HG03175 (cell line): ENCODE measurements at regions not wholly inside any gene's neighbourhood (a gene's known extent, or its start where the extent isn't known, plus 50 kb on each side); places are given as distances from the start of the nearest gene placed in this dataset.
"Not testable (repeated sequence)": the region's sequence is repeated elsewhere in the genome, so short reads cannot be mapped to it uniquely, and the experiment has no call there.

ENCODE experiments used
- ATAC-seq: cut with Tn5 transposase; IDR thresholded peaks from one replicate; pipeline ENCODE4 v1.9.1; 2021; ENCODE audit warnings: mild to moderate bottlenecking, moderate library complexity; ENCODE audit not compliant: unreplicated experiment

DNA sequence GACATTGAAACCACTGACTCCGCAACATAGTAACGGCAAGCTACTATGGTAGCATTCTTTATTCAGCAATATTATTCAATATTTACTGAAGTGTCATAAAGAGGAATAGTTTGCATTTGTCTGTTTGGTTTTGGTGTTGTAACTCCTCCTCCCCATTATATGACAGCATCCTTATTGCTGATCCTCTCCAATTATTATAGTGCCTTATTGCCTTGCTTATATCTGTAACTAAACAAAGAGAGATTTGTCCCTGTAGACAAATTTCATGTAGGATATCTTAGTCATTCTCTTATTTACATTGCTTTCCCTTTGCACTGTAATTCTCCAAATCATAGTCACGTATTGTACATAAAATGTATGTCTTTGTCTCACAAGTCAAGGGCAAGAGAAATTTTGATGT is 1041.2 kb upstream of the ZEB2 start:
- no peak for ATAC-seq

DNA sequence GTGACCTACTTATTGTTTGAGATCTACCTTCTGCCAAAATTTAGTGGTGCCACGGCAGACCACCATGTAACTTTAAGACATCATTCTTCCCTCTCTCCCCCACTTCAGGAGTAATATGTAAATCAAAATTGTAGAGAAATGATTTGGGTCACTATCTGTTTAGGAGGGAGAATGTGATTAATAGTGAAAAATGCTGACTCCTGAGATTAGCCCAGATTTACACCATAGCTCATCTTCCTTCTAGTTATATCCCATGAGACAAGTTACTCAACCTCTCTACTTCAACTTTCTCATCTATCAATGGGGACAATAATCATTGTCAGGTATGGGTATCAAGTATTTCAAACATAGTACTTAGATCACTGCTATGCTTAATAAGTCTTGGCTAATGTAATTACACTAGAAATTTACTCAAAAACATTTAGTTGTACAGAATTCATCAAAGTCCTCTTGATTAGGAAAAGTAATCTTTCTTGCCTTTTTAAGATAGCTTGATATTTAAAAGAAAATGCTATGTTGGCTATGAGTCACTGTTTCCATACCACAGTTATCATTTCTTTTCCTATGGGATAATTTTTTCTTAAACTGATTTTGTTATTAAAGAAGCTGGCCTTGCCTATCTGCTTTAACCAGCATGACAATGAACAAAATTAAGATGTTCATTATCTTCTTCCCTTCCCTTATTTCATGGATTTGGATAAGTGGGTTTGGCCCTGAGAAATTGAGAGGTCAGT is 1038.9 kb upstream of the ZEB2 start:
- ATAC-seq: no peak

DNA sequence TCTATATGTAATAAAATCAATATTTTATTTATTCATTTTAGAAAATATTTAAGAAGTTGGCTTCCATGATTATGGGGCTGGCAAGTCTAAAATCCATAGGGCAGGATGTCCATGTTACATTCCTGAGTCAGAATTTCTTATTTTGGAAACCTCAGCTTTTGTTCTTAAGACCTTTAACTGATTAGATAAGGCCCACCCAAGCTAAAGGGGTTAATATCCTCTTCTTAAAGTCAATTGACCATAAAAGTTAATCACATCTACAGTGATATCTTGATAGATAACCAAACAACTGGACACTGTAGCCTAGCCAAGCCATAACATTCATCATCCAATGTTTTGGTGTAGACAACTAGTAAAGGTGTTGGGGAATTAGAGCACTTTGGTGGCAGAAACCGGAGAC is 1035.4 kb upstream of the ZEB2 start:
- ATAC-seq: no peak

DNA sequence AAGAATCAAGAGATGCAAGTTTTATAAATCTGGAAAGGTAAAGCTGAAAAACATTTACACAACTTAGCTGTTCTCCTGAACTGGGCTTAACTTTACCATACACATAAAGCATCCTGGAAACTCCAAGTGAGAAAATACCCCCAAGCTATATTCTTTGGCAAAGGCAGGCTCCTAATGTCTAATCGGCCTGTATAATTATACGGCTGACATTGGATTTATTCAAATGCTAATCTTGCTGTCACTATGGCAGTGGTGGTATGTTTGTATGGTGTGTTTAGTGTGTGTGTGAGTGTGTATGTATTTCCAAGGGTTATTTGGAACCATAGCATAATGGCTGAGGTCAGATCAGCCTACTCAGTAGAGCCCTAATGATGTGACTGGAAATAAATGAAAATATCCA is 1031.8 kb upstream of the ZEB2 start:
- no peak for ATAC-seq

DNA sequence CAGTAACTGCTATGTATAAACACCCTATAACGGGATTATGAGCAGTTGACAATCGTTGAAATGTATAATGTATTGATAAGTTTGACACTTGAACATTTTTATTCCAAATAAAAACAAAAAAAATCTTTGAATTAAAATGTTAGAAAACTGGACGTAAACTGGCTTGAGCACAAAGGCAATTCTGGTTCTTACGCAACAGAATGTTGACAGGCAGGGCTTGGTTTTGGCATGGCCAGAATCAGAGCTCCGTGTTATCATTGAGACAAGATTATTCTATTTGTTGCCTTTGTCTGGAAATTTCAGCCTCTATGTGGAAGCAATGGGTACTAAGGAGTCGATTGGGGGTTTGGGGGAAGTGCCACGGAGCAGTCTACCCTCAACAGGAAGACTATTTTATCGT is 1028.6 kb upstream of the ZEB2 start:
- no peak for ATAC-seq

DNA sequence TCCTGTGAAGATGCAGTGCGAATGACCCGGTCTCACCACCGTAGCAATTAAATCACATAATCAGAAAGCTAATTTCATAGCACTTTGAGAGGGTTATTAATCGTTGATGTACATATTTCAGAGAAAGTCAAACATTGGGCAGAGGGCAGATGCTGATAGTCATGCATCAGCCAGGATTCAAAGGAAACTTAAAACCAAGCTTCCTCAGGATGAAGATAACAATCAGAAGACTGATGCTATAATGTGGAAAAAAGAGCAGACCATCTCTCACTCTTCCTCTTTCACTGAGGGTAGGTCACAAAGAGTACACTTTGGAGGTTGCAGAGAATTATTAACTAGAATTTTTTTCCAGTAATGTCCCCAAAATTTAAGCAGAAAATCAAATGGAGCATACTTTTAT is 1027.7 kb upstream of the ZEB2 start:
- no peak for ATAC-seq

DNA sequence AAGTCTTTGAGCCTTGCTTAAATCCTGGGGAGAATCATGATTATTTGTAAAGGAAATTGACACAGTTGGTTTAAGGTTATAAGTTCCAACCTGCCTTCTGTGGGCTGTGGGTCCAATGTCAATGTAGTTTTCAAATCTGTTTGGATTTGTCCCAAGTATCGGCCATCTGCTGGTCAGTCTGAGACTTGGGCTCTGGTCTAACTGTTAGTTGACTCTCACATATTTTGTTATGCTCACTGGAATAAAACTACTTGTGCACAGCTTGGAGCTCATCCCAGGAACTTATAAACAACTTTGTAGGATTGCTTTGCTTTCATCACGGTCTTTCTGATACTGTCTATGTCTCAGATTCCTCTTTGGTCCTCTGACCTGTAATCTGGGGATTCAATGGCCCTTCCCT is 1026.2 kb upstream of the ZEB2 start:
- ATAC-seq: no peak

DNA sequence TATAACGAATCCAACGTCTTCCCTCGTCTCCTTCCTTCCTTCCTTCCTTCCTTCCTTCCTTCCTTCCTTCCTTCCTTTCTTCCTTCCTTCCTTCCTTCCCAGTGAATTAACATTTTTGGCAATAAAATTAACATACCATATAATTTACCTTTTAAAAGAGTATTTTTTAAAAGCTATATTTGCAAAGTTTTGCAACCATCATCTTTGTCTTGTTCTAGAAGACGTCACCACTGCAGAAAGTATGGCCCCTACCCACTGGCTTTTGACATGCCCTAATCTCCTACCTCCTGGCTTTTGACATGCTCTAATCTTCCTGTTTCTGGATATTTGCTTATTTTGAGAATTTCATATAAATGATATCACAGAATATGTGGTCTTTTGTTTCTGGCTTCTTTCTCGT is 1023.9 kb upstream of the ZEB2 start:
- no peak for ATAC-seq

DNA sequence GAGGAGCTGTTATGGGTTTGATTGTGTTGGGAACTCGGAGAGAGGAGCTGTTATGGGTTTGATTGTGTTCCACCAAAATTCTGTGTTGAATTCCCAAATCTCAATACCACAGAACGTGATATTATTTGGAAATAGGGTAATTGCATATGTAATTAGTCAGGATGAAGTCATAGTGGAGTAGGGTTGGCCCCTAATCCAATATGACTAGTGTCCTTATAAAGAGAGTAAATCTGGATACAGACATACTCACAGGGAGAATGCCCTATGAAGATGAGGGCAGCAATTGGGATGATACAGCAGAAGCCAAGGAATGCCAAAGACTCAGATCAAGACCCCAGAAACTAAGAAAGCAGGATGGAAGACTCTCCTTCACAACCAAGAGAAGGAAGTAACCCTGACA is 1023.2 kb upstream of the ZEB2 start:
- no peak for ATAC-seq

DNA sequence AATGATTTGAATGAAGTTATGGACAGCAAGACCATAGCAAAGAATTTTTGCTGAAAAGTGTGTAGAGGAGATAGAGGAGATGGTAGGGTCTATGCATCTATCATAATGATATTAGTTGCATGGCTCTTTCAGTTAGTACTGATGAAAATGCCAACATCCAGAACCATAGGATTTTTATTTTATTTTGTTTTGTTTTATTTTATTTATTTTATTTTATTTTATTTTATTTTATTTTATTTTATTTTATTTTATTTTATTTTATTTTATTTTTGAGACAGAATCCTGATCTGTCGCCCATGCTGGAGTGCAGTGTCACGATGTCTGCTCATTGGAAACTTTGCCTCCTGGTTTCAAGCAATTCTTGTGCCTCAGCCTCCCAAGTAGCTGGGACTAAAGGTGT is 1021.1 kb upstream of the ZEB2 start:
- no peak for ATAC-seq

DNA sequence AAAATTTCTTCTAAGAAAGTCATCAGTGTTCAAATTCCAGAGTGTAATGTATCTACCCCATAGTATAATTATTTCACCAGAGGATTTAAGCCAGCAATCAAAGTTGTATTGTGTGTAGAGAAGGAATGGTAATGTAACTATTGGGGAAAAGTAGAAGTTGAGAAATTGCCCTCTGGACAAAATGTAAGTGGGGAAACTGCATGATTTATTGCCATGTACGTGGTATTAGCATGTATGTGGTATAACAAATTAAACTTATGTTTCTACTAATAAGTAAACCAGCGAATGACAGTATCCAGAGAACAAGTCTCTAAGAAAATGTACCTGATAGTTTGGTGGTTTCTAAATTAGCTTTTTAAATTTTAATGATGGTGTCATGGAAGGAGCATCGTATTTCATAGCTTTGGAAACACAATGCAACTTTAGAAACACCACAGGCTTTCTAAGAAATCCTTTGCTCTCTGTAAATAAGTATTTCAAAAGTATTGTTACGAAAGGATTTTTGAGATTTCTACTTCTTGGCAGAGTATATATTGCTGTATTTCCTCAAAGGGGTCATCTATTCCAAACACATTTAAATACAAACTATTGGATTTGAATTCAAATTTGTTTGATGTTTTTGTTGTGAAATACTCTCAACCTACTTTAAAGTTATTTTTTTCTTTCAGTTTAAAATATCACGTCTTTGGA is 1018.9 kb upstream of the ZEB2 start:
- no peak for ATAC-seq

DNA sequence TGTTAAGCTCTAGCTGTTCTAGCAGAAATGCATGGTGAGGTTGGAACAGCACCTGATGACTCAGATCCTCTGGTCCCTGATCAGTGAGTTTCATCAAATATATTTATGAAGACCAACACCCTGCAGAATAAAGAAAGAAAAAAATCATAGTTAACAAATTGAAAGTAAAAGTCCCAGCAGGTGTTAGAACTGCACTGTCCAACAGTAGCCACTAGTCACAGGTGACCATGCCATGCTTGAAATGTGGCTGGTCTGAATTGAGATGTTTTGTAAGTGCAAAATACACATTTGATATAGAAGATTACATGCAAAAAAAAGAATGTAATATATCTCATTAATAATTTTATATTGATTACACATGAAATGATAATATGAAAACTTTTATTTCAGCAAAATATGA is 1010.7 kb upstream of the ZEB2 start:
- ATAC-seq: peak; percentile 59

DNA sequence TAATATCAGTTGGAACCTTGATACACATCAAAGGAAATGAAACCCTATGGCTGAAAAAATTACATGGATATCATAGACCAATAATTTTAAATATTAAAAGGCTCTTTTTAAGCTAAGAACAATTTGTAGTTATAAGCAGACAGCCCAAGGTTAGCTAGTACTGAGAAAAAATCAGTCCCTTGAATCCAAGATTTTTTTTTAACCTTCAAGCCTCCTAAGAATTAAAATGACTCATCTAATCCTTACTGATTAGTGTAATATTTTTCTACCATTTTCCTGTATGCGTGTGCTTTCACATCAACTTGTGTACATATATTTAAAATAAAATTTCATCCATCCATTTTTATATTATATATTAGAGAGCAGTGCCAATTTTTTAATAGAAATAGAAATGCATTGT is 1004.9 kb upstream of the ZEB2 start:
- ATAC-seq: no peak

DNA sequence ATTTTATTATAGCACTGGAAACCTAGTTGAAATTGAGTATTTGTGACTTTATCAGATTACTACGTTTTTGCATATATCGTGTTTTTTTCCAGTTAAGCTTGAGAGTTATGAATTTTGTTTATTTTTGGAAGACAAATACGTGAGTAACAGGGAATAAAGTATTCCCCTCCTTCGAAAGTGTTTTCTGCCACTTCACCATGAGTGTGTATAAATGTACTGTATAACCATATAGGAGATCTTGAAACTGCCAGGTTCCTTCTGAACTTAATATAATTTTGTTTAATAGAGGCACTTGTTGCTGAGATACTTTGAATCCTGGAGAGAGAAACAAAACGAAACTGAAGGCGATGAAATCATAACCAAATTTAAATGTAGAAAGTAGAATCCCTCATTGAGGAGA is 1004.4 kb upstream of the ZEB2 start:
- no peak for ATAC-seq

DNA sequence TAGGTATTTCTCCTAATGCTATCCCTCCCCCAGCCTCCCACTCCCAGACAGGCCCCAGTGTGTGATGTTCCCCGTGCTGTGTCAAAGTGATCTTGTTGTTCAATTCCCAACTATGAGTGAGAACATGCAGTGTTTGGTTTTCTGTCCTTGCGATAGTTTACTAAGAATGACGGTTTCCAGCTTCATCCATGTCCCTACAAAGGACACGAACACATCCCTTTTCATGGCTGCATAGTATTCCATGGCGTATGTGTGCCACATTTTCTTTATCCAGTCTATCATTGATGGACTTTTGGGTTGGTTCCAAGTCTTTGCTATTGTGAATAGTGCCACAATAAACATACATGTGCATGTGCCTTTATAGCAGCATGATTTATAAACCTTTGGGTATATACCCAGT is 999.3 kb upstream of the ZEB2 start:
- not testable (repeated sequence) for ATAC-seq

DNA sequence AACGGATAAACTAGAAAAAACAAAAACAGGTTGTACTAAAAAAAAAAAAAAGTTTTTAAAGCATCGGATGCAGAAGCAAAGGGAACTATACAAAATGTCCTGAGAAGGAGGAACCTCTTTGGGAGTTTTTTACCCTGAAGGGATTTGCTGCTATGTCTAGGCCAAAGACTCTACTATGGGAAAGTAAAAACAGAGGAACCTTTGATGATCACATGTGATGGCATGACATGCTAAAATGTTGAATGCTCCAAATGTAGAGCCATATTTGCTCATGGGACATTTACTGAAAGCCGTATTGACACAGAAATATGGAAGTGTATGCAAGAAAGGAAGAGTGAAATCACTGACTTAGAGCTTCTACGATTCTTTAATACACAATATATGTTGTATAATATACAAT is 992.0 kb upstream of the ZEB2 start:
- no peak for ATAC-seq

DNA sequence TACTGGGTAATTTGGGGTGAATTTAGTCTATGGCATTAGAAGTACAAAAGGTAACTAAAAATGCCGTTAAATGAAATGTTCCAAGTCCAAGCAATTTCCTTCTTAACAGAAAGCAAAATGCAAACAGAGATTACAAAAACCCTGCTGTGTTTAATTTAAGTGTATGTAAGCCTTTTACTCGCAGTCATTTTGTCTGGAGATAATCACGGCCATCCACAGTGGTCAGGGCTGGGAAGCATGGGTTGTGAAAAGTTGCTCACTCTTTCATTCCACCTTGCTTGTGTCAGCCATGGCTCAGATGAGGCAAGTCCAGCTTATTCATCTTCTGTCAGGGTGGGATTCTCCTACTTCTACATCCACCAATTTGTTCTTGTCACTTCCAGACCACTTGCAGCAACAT is 983.6 kb upstream of the ZEB2 start:
- no peak for ATAC-seq

DNA sequence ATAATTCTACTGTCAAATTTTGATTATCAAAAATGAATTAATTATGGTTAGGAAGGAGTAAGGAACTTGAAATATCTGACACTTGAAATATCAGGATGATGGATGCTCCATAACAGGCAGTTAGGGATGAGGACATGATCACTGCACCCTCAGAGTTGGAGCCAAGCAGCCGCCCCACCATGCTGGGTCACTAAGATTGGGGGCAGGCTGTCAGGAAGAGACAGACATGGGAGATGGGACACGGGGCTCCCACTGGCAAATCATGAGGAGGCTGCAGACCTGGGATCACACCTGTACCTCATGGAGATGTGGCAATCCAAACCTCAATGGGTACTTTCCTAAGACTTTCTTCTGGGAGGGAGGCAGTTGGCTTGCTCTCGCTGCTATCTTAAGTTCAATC is 982.0 kb upstream of the ZEB2 start:
- ATAC-seq: no peak

DNA sequence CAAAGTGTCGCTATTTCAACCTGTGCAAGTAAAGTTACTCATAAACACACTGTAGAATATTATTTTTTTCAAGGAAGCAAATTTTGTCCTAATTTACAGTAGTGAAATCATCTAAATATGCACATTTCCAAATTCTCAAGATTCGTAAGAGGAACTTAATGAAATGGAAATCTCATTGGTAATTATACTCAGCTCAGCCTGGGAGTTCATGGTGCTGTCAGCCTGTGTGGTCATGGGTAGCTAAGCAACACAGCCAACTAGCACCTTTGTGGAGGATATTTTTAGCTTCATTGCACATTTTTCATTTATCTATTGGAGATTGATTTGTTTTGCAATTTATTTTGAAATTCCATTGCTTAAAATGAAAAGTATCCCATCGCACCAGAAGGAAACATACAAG is 975.7 kb upstream of the ZEB2 start:
- no peak for ATAC-seq

DNA sequence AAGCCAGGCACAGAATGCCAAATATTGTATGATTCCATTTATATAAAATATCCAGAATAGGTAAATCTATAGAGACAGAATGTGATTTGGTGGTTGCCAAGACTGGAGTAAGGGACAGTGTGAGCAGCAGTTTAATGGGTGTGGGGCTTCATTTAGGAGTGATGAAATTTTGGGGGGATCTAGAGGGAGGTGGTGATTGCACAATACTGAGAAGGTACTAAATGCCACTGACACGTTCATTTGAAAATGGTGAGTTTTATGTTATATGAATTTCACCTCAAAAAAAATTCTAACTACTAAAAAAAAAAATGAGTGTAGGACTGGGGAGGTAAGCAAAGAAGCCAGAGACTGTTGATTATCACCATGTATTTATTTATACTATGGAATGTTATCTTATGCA is 974.5 kb upstream of the ZEB2 start:
- no peak for ATAC-seq

DNA sequence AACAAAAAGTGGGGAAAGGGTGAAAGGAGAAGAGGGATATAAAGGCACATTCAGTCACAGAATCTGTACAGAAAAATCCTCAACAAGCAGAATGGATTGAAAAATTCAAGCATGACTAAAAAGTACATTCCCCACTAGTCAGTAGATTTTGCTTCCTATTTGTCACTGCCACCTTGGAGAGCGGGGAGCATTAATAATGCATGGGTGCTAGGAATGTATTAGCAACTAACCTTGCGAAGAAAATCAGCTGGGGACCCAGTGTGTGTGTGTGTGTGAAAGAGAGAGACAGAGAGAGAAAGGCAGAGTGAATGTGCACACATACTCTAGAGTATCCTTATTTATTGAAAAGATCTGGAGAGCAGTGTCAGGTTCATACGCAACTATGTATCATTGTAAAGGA is 968.7 kb upstream of the ZEB2 start:
- no peak for ATAC-seq

DNA sequence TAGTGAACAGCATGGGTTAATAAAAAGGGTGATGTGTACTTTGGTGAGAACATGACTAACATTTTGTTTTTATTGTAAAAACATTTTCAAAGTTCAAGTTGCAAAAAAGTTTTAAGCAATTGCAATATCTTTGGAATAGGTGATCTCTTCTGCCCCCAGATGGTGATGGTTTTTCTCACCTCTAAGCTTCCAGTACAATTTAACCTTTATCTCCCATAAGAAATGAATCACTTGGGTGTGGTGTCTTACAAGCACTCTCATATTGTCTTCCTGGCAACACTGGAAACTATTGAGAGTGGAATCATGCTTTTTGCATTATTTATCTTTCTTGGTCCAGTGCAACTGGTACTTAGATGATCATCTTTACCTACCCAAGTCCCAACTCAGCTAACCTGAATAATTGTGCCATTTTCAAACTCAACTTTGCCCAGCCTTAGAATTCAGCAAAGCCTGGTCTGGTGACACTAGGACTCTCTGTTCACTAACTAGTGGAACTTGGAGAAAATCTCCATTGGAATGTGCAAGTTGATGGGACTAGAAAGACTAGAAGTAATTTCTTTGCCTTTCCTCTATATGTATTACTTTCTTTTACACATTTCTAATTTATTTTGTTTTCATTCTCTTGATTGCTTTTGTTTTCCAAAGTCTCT is 964.7 kb upstream of the ZEB2 start:
- no peak for ATAC-seq
